Mesodermal cell (in vitro differentiated cells): ENCODE measurements at regions not wholly inside any gene's neighbourhood (a gene's known extent, or its start where the extent isn't known, plus 50 kb on each side); places are given as distances from the start of the nearest gene placed in this dataset.

Experiments used
- H3K27ac ChIP-seq: 2 replicates; pipeline ENCODE4 v1.7.0; 2013; ENCODE audit warnings: mild to moderate bottlenecking, low read depth, low read length, moderate library complexity; ENCODE audit not compliant: severe bottlenecking
- H3K36me3 ChIP-seq: 2 replicates; pipeline ENCODE4 v1.7.1; 2013; ENCODE audit warnings: mild to moderate bottlenecking, low read length, moderate library complexity; ENCODE audit not compliant: control insufficient read depth, insufficient read depth
- H3K4me1 ChIP-seq: one replicate; pipeline ENCODE4 v1.7.1; 2013; ENCODE audit warnings: mild to moderate bottlenecking, low read length; ENCODE audit not compliant: insufficient read depth, control insufficient read depth, poor library complexity, severe bottlenecking
- H3K4me3 ChIP-seq: 2 replicates; pipeline ENCODE4 v1.7.0; 2013; ENCODE audit warnings: low read length, control low read depth, mild to moderate bottlenecking; ENCODE audit not compliant: insufficient read depth, poor library complexity, severe bottlenecking; ENCODE audit errors: extremely low read depth
- H3K9me3 ChIP-seq: 2 replicates; pipeline ENCODE4 v1.7.1; 2013; ENCODE audit warnings: mild to moderate bottlenecking, low read length, moderate library complexity; ENCODE audit not compliant: control insufficient read depth
- WGBS, 2 experiments: methylation state at CpG; one replicate each; pipeline ENCODE4 v1.1.5; 2013; ENCODE audit warnings: missing lambda C conversion rate in 2 of 2; ENCODE audit not compliant: insufficient coverage in 2 of 2; 5-methylcytosine and 5-hydroxymethylcytosine counted together

GRCh38 chr3:176521531-176522175 is 675.6 kb downstream of the TBL1XR1 start:
- H3K4me3 ChIP-seq: no peak overlapping the region
- H3K27ac ChIP-seq: no peak overlapping the region
- H3K9me3 ChIP-seq: no peaks in the 10 kb centered on the region
- WGBS, 2 experiments: 52 to 75% methylated on average over 4 of the region's 5 CpGs
- no peaks in the 10 kb centered on the region for H3K4me1 ChIP-seq
- no peaks in the 10 kb centered on the region for H3K36me3 ChIP-seq

DNA sequence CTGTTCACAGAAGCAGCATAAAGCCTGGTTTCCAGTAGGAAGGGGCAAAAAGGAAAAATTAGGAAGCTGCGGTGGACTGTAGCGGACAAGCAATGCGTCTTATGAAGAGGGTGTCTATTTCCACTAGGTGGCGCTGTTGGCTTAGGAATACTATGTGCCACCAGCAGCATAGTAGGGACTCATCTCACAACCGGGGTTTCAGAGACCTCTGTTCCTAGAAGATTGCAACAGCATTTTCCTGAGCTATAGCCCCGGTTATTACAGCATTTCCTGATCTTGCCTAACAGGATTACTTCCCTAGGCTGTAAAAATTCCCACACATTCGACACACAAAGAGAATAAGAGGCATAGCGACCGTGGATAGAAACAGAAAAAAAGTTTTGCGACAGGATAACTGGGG is 683.0 kb downstream of the TBL1XR1 start:
- Histone ChIP-seq H3K27ac (no peak overlapping the region), H3K36me3 (no peaks in the 10 kb centered on the region), H3K4me1 (no peaks in the 10 kb centered on the region), H3K9me3 (peaks cover 36% of the 10 kb centered on the region), H3K4me3 (no peak overlapping the region)
- 74 to 75% methylated on average over 10 of the region's 10 CpGs for WGBS, 2 experiments

GRCh38 chr3:176513604-176514003 is 683.7 kb downstream of the TBL1XR1 start:
- H3K27ac ChIP-seq: no peak overlapping the region
- no peaks in the 10 kb centered on the region for H3K36me3 ChIP-seq
- peaks cover 36% of the 10 kb centered on the region for H3K9me3 ChIP-seq
- no peaks in the 10 kb centered on the region for H3K4me1 ChIP-seq
- no peak overlapping the region for H3K4me3 ChIP-seq
- WGBS, 2 experiments: no CpG with 5 or more reads among the region's 1 CpG

- 89% methylated on average over 1 of the region's 1 CpG; no CpG with 5 or more reads in 1 of the 2 experiments for WGBS, 2 experiments
- peaks cover 36% of the 10 kb centered on the region for H3K9me3 ChIP-seq
- H3K36me3 ChIP-seq: no peaks in the 10 kb centered on the region
These were observed 685.2 kb downstream of the TBL1XR1 start for GRCh38 chr3:176512037-176512436.

DNA sequence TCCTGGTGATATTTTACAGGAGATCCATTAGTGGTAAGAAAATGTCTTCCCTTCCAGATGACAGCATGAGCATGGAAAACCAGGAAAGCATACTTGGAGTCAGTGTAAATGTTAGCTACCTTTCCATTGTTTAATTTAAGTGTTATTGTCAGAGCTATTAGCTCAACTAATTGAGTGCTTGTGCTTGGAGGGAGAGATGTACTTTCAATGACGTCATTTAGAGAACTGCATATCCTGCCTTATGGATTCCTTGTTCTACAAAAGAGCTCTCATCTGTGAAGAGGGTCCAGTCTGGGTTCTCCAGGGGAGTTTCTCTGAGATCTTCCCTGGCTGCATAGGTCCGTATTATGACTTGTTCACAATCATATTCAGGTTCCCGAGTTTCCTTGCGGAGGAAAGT is 687.2 kb downstream of the TBL1XR1 start:
- peaks cover 36% of the 10 kb centered on the region for H3K9me3 ChIP-seq
- H3K27ac ChIP-seq: no peak overlapping the region
- no peak overlapping the region for H3K4me3 ChIP-seq
- no peaks in the 10 kb centered on the region for H3K4me1 ChIP-seq
- 91% methylated on average over 4 of the region's 4 CpGs; no CpG with 5 or more reads in 1 of the 2 experiments for WGBS, 2 experiments
- H3K36me3 ChIP-seq: no peaks in the 10 kb centered on the region

More at GRCh38 chr3:176512037-176512436, 685.2 kb downstream of the TBL1XR1 start:
- Histone ChIP-seq H3K4me1 (no peaks in the 10 kb centered on the region), H3K27ac (no peak overlapping the region), H3K4me3 (no peak overlapping the region)

DNA sequence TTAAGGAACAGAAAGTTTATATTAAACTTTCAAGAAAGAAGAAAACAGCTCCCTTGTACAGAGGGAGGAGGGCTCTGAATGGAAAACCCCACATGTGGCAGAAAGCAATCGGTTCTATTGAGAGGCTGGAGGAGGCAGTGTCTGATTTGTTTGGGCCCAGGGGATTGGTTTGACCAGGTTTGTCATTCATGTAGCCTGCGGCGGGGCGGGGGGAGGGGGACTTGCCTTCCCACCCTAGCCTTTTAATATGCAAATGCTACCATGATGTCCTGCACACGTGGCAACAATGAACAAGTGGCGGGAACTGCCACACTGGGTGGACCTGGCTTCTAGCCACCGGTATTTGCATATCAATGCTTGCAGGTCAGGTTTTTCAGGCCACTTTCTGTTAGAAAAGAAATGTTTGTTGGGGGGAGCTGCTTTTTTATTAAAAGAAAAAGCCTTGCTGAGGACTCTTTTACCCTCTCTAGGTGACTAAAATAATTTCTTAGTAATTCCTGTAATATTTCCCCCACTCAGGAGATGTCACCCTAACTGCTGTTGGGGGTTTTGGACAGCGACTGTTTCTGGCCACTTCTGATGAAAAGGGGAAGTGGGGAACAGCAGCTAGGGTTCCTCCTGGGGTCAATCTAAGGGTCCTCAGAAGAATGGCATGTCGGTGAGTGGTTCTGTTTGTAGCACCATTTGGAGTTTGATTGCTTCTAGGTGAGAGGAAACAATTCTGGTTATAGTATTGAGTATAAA is 691.2 kb downstream of the TBL1XR1 start:
- no peaks in the 10 kb centered on the region for H3K36me3 ChIP-seq
- no peak overlapping the region for H3K27ac ChIP-seq
- 17 to 24% methylated on average over 3 of the region's 9 CpGs for WGBS, 2 experiments
- no peak overlapping the region for H3K4me3 ChIP-seq
- H3K4me1 ChIP-seq: no peaks in the 10 kb centered on the region
- no peaks in the 10 kb centered on the region for H3K9me3 ChIP-seq

GRCh38 chr3:176491084-176491483 is 706.2 kb downstream of the TBL1XR1 start:
- no peaks in the 10 kb centered on the region for H3K4me1 ChIP-seq
- H3K36me3 ChIP-seq: no peaks in the 10 kb centered on the region
- no peak overlapping the region for H3K27ac ChIP-seq
- H3K4me3 ChIP-seq: no peak overlapping the region
- 83% methylated on average over 1 of the region's 3 CpGs for WGBS, 2 experiments
- no peaks in the 10 kb centered on the region for H3K9me3 ChIP-seq

DNA sequence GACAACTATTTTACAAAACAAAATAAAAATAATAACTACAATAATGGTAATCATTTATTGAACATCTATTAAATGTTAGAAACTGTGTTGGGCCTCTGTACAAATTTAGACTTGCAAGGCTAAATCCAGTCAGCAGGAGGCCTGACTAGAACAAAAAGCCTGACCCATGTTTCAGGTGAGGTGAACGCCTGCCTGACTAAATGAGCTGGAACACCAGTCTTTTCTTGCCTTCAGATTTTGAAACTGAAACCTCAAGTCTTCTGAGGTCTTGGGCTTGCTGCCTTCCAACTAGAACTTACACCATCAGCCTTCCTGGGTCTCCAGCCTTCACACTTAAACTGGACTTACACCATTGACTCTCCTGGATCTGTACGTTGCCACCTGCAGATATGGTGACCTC is 706.9 kb downstream of the TBL1XR1 start:
- Histone ChIP-seq H3K4me1 (no peaks in the 10 kb centered on the region), H3K36me3 (no peaks in the 10 kb centered on the region), H3K9me3 (no peaks in the 10 kb centered on the region), H3K27ac (no peak overlapping the region), H3K4me3 (no peak overlapping the region)
- WGBS, 2 experiments: 79 to 91% methylated on average over 1 of the region's 2 CpGs

- no peaks in the 10 kb centered on the region for H3K9me3 ChIP-seq
- no peak overlapping the region for H3K4me3 ChIP-seq
- WGBS, 2 experiments: 77 to 97% methylated on average over 1 to 3 of the region's 6 CpGs
- no peaks in the 10 kb centered on the region for H3K36me3 ChIP-seq
- H3K27ac ChIP-seq: no peak overlapping the region
- no peaks in the 10 kb centered on the region for H3K4me1 ChIP-seq
These were observed 718.0 kb downstream of the TBL1XR1 start for GRCh38 chr3:176479248-176479647.

- Histone ChIP-seq H3K4me1 (no peaks in the 10 kb centered on the region), H3K9me3 (no peaks in the 10 kb centered on the region), H3K4me3 (no peak overlapping the region), H3K27ac (no peak overlapping the region), H3K36me3 (no peaks in the 10 kb centered on the region)
- WGBS, 2 experiments: 40 to 60% methylated on average over 1 to 2 of the region's 6 CpGs
These were observed 727.5 kb downstream of the TBL1XR1 start for GRCh38 chr3:176469694-176470205.

DNA sequence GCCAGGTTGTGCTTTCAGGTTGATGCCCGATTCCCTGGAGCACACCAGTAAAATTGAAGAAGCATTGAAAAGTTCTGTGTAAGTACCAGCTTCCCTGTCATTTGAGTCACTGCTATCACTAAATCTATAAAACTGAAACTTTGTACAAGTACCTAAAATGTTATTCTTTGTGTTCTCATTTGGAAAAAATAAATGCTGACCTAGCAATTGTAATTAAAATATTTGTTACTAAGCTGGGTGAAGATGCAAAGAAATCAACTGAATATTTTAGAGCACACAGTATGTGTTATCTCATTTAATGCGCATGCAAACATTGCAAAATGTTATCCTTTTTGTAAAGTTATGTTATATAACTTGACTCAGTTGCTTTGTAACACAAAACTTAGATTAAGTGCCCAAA is 733.7 kb downstream of the TBL1XR1 start:
- H3K9me3 ChIP-seq: no peaks in the 10 kb centered on the region
- no peaks in the 10 kb centered on the region for H3K36me3 ChIP-seq
- 80% methylated on average over 1 of the region's 2 CpGs; no CpG with 5 or more reads in 1 of the 2 experiments for WGBS, 2 experiments
- H3K4me1 ChIP-seq: no peaks in the 10 kb centered on the region
- H3K4me3 ChIP-seq: no peak overlapping the region
- H3K27ac ChIP-seq: no peak overlapping the region
